H1 (cell line): ENCODE measurements at regions not wholly inside any gene's neighbourhood (a gene's known extent, or its start where the extent isn't known, plus 50 kb on each side); places are given as distances from the start of the nearest gene placed in this dataset.

ENCODE experiments used
- EP300 ChIP-seq, 2 experiments: IDR thresholded peaks; 1 replicate in 1 of 2; 2 replicates in 1 of 2; pipeline ENCODE4 v1.6.1; 2011 to 2012; ENCODE audit warnings: low read depth in 2 of 2, low read length in 2 of 2, mild to moderate bottlenecking in 2 of 2, borderline replicate concordance in 1 of 2, inconsistent platforms in 1 of 2, moderate library complexity in 1 of 2
- HDAC6 ChIP-seq: IDR thresholded peaks from one replicate; pipeline ENCODE4 v1.7.1; 2012; ENCODE audit warnings: low read depth, mild to moderate bottlenecking, inconsistent platforms, low read length, moderate library complexity
- JUN ChIP-seq: IDR thresholded peaks from 2 replicates; pipeline ENCODE4 v1.6.1; 2011; ENCODE audit warnings: low read depth, mild to moderate bottlenecking, improper control_type of control experiment, low read length
- JUND ChIP-seq: IDR thresholded peaks from 2 replicates; pipeline ENCODE4 v1.6.1; 2011; ENCODE audit warnings: mild to moderate bottlenecking, improper control_type of control experiment, low read length
- POLR2AphosphoS5 ChIP-seq: IDR thresholded peaks from 2 replicates; pipeline ENCODE4 v1.6.1; 2011; ENCODE audit warnings: low read depth, low read length
- RBBP5 ChIP-seq: IDR thresholded peaks from 2 replicates; pipeline ENCODE4 v1.7.1; 2012; ENCODE audit warnings: low read depth, mild to moderate bottlenecking, inconsistent platforms, low read length, moderate library complexity, borderline replicate concordance
- RFX5 ChIP-seq: IDR thresholded peaks from 2 replicates; pipeline ENCODE4 v1.6.1; 2011; ENCODE audit warnings: low read depth, low read length, improper control_type of control experiment, borderline replicate concordance
- SP1 ChIP-seq: IDR thresholded peaks from 2 replicates; pipeline ENCODE4 v1.6.1; 2011; ENCODE audit warnings: low read depth, low read length
- SP4 ChIP-seq: IDR thresholded peaks from 2 replicates; pipeline ENCODE4 v1.6.1; 2012; ENCODE audit warnings: low read length, inconsistent platforms
- TEAD4 ChIP-seq: IDR thresholded peaks from 2 replicates; pipeline ENCODE4 v1.6.1; 2012; ENCODE audit warnings: low read depth, low read length, inconsistent platforms, mixed read lengths
- TF ChIP-seq, protein P1 (sequence below), 3 experiments: IDR thresholded peaks; 1 replicate in 2 of 3; 2 replicates in 1 of 3; pipeline versions ENCODE4 v1.5.1 to v1.6.1; 2011; ENCODE audit warnings: low read length in 3 of 3, mild to moderate bottlenecking in 3 of 3, inconsistent platforms in 2 of 3, low read depth in 1 of 3, moderate library complexity in 1 of 3; ENCODE audit not compliant: insufficient read depth in 1 of 3; ENCODE audit errors: control extremely low read depth in 1 of 3
- TF ChIP-seq, protein P2 (sequence below): IDR thresholded peaks from 2 replicates; pipeline ENCODE4 v1.6.1; 2011; ENCODE audit warnings: low read length, improper control_type of control experiment

DNA sequence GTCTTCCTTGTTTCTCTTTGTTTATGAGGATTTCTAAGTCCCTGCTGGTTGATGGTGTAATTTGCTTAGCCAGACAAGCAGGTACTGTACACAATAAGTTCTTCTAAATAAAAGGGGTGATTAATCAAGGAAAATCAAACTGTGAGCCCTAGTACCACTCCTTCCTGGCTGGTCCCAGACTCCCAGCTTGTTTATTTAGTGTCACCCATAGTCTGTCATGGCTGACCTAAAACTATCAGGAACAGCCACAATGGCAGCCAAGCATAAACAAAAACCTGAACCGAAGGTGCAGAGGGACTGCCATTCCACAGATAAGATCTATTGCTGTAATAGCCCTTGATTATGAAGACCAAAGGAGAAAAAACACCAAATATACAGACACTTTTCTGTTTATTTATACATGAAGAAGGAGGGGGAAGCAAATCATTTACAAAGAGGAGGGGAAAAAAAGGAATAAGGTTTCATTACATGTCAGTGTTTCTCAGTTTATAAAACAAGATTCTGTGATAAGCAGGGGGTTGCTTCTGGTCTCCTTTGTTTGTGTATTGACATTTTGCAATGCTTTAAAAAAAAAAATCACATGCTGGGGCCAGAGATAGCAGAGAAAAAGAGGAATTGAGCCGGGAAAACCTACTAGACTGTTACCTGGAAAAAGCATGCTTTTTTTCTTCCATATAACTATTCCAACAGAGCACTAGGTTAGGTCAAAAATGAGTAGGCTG lies 182.4 kb upstream of the DPH6 start:
- TF ChIP-seq RFX5 (no peak), JUN (no peak), RBBP5 (no peak), EP300 (IDR thresholded peaks at IDR 0.05; ENCODE audit: borderline replicate concordance in 1 of 2, low read depth in 2 of 2, low read length in 2 of 2) (no peak), SP1 (no peak), TEAD4 (no peak), JUND (no peak), HDAC6 (no peak), SP4 (no peak), POLR2AphosphoS5 (no peak)
- TF ChIP-seq, protein P1, sequence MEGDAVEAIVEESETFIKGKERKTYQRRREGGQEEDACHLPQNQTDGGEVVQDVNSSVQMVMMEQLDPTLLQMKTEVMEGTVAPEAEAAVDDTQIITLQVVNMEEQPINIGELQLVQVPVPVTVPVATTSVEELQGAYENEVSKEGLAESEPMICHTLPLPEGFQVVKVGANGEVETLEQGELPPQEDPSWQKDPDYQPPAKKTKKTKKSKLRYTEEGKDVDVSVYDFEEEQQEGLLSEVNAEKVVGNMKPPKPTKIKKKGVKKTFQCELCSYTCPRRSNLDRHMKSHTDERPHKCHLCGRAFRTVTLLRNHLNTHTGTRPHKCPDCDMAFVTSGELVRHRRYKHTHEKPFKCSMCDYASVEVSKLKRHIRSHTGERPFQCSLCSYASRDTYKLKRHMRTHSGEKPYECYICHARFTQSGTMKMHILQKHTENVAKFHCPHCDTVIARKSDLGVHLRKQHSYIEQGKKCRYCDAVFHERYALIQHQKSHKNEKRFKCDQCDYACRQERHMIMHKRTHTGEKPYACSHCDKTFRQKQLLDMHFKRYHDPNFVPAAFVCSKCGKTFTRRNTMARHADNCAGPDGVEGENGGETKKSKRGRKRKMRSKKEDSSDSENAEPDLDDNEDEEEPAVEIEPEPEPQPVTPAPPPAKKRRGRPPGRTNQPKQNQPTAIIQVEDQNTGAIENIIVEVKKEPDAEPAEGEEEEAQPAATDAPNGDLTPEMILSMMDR (IDR thresholded peaks at IDR 0.05; ENCODE audit: control extremely low read depth in 1 of 3, insufficient read depth in 1 of 3, low read depth in 1 of 3, low read length in 3 of 3): no peak
- TF ChIP-seq, protein P2, sequence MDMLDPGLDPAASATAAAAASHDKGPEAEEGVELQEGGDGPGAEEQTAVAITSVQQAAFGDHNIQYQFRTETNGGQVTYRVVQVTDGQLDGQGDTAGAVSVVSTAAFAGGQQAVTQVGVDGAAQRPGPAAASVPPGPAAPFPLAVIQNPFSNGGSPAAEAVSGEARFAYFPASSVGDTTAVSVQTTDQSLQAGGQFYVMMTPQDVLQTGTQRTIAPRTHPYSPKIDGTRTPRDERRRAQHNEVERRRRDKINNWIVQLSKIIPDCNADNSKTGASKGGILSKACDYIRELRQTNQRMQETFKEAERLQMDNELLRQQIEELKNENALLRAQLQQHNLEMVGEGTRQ: no peak
